Natural killer cell (primary cell): ENCODE measurements at regions not wholly inside any gene's neighbourhood (a gene's known extent, or its start where the extent isn't known, plus 50 kb on each side); places are given as distances from the start of the nearest gene placed in this dataset.

Experiments used
- ATAC-seq, 3 donors: fragments of 150-1000 bp in 2 of 3; fragments of 200-7000 bp in 1 of 3; cut with Tn5 transposase; 1 replicate in 1 of 3; 2 replicates in 2 of 3; pipeline ENCODE4 v1.10.0; 2021; ENCODE audit warnings: mild to moderate bottlenecking in 2 of 3, moderate library complexity in 2 of 3
- DNase-seq, 2 donors: peaks; one replicate each; pipeline versions ENCODE4 v3.0.0 to v3.0.0-alpha.2; 2013 to 2021; ENCODE audit warnings: mixed read lengths in 1 of 2
- H3K27ac ChIP-seq: one replicate; pipeline ENCODE4 v1.5.1; 2013; ENCODE audit warnings: mild to moderate bottlenecking, low read length
- H3K27me3 ChIP-seq: one replicate; pipeline ENCODE4 v1.6.1; 2013; ENCODE audit warnings: low read length; ENCODE audit not compliant: control insufficient read depth, insufficient read depth
- H3K36me3 ChIP-seq: one replicate; pipeline ENCODE4 v1.6.1; 2013; ENCODE audit warnings: low read length; ENCODE audit not compliant: control insufficient read depth, insufficient read depth
- H3K4me1 ChIP-seq: one replicate; pipeline ENCODE4 v1.6.1; 2013; ENCODE audit warnings: low read length; ENCODE audit not compliant: control insufficient read depth, insufficient read depth
- H3K4me3 ChIP-seq: one replicate; pipeline ENCODE4 v1.5.1; 2013; ENCODE audit warnings: low read length
- H3K9me3 ChIP-seq: one replicate; pipeline ENCODE4 v1.6.1; 2013; ENCODE audit warnings: low read length; ENCODE audit not compliant: control insufficient read depth, insufficient read depth
- H3K27ac Mint-ChIP-seq, 2 donors: one replicate each; pipeline ENCODE4 v1.8.0; 2022; ENCODE audit warnings: mild to moderate bottlenecking in 2 of 2, mixed read lengths in 2 of 2, moderate library complexity in 1 of 2
- H3K27me3 Mint-ChIP-seq, 2 donors: one replicate each; pipeline ENCODE4 v1.8.0; 2022; ENCODE audit warnings: low read depth in 2 of 2, mixed read lengths in 2 of 2
- H3K36me3 Mint-ChIP-seq: one replicate; pipeline ENCODE4 v1.8.0; 2022; ENCODE audit warnings: mixed read lengths
- H3K4me1 Mint-ChIP-seq, 2 donors: one replicate each; pipeline ENCODE4 v1.8.0; 2022; ENCODE audit warnings: mixed read lengths in 2 of 2
- H3K4me3 Mint-ChIP-seq: one replicate; pipeline ENCODE4 v1.8.0; 2022; ENCODE audit warnings: mild to moderate bottlenecking, moderate library complexity, mixed read lengths
- H3K9me3 Mint-ChIP-seq, 2 donors: one replicate each; pipeline ENCODE4 v1.8.0; 2022; ENCODE audit warnings: mixed read lengths in 2 of 2
- WGBS: methylation state at CpG from one replicate; pipeline ENCODE4 v1.1.7; 2013; ENCODE audit warnings: missing lambda C conversion rate; ENCODE audit not compliant: insufficient coverage; 5-methylcytosine and 5-hydroxymethylcytosine counted together
- intact Hi-C: fragments of 100-400 bp; cut with micrococcal nuclease; formaldehyde crosslinking; loops from one replicate; pipeline ENCODE4 v1.14.2; 2022
- TF ChIP-seq, protein P1 (sequence below): fragments of 200-600 bp; IDR thresholded peaks from one replicate; pipeline ENCODE4 v1.8.0; 2022; ENCODE audit warnings: antibody characterized with exemption

DNA sequence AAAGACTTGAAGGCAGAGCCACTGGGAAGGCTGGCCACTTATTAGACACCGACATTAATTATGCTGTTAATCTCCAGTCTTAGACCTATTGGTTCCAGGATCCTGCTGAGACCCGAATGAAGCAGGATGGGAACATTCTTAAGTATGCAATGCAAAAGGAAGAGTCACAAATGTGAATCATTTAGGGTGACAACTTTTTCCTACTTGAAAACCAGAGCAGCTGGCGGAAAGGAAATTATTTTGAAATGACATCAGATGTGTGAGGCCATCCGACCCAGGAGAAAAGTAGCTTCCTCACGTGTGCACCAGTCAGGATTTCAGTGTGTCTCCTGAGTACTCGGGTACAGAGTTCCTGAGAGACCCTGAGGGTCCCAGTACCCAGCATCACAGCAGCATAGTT, 222.9 kb upstream of the NCKAP5 start:
- Mint-ChIP-seq H3K27me3 (no peaks in the 10 kb centered on the region), H3K4me1 (no peaks in the 10 kb centered on the region), H3K27ac (no peak overlapping the region), H3K4me3 (no peak overlapping the region), H3K36me3 (no peaks in the 10 kb centered on the region), H3K9me3 (peaks cover 13 to 14% of the 10 kb centered on the region in 2 donors)
- ATAC-seq = no peak
- Histone ChIP-seq H3K4me3 (no peak overlapping the region), H3K27me3 (no peaks in the 10 kb centered on the region), H3K36me3 (no peaks in the 10 kb centered on the region), H3K4me1 (no peaks in the 10 kb centered on the region), H3K27ac (no peak overlapping the region), H3K9me3 (no peaks in the 10 kb centered on the region)
- TF ChIP-seq, protein P1, sequence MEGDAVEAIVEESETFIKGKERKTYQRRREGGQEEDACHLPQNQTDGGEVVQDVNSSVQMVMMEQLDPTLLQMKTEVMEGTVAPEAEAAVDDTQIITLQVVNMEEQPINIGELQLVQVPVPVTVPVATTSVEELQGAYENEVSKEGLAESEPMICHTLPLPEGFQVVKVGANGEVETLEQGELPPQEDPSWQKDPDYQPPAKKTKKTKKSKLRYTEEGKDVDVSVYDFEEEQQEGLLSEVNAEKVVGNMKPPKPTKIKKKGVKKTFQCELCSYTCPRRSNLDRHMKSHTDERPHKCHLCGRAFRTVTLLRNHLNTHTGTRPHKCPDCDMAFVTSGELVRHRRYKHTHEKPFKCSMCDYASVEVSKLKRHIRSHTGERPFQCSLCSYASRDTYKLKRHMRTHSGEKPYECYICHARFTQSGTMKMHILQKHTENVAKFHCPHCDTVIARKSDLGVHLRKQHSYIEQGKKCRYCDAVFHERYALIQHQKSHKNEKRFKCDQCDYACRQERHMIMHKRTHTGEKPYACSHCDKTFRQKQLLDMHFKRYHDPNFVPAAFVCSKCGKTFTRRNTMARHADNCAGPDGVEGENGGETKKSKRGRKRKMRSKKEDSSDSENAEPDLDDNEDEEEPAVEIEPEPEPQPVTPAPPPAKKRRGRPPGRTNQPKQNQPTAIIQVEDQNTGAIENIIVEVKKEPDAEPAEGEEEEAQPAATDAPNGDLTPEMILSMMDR = no peak
- 67% methylated on average over 6 of the region's 6 CpGs for WGBS
- DNase-seq = no peak
- intact Hi-C loops = no loop called here

DNA sequence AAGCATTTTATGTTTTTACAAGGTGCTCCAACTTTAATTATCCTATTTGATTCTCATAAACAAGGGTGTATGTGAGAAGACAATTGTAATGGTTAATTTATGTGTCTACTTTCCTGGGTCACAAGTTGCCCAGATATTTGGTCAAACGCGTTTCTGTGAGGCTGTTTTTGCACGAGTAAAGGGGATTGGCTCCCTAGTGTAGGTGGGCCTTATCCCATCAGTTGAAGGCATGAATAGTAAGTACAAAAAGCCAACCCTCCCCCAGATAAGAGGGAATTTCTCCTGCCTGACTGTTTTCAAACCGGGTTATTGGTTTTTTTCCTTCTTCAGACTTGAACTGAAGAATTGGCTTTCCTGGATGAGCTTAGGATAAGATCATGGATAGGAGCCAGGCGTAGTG, 224.0 kb upstream of the NCKAP5 start:
- H3K27ac ChIP-seq = no peak overlapping the region
- no peak overlapping the region for H3K4me3 Mint-ChIP-seq
- no peak for DNase-seq
- no peaks in the 10 kb centered on the region for H3K4me1 Mint-ChIP-seq
- H3K27me3 ChIP-seq = no peaks in the 10 kb centered on the region
- H3K27ac Mint-ChIP-seq = no peak overlapping the region
- WGBS = 82% methylated on average over 4 of the region's 5 CpGs
- TF ChIP-seq, protein P1 = no peak
- intact Hi-C loops = no loop called here
- H3K36me3 Mint-ChIP-seq = no peaks in the 10 kb centered on the region
- no peak overlapping the region for H3K4me3 ChIP-seq
- H3K9me3 Mint-ChIP-seq = peaks cover 14 to 16% of the 10 kb centered on the region in 2 donors
- H3K36me3 ChIP-seq = no peaks in the 10 kb centered on the region
- H3K9me3 ChIP-seq = no peaks in the 10 kb centered on the region
- H3K27me3 Mint-ChIP-seq = no peaks in the 10 kb centered on the region
- no peak for ATAC-seq
- H3K4me1 ChIP-seq = no peaks in the 10 kb centered on the region

- TF ChIP-seq, protein P1 = no peak
- no peak for DNase-seq
- Mint-ChIP-seq H3K27me3 (no peaks in the 10 kb centered on the region), H3K4me1 (no peaks in the 10 kb centered on the region), H3K4me3 (no peak overlapping the region), H3K27ac (no peak overlapping the region), H3K9me3 (peaks cover 14 to 21% of the 10 kb centered on the region in 2 donors), H3K36me3 (no peaks in the 10 kb centered on the region)
- no peaks in the 10 kb centered on the region for H3K4me1 ChIP-seq
- intact Hi-C loops = no loop called here
- H3K27ac ChIP-seq = no peak overlapping the region
- 100% methylated on average over 1 of the region's 1 CpG for WGBS
- H3K36me3 ChIP-seq = no peaks in the 10 kb centered on the region
- H3K9me3 ChIP-seq = no peaks in the 10 kb centered on the region
- H3K27me3 ChIP-seq = no peaks in the 10 kb centered on the region
- ATAC-seq = no peak
- H3K4me3 ChIP-seq = no peak overlapping the region
Observed at GRCh38 chr2:133794114-133794513, 225.9 kb upstream of the NCKAP5 start.

DNA sequence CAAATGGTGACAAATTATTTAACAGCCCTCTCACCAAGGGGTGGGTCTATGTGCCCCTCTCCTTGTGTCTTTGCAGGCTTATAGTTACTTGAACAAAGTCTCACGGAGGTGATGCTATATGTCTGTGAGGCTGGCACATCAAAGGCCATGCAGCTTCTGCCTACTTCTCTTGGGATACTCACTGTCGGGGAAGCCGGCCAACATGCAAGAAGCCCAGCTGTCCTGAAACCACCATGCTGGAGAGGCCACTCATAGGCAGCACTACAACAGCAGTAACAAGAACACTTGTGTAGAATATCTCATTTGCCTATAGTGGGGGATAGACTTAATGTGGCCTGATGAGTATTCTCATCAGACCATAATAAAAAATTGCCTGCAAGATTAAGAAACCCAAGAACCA, 233.7 kb upstream of the NCKAP5 start:
- TF ChIP-seq, protein P1 = no peak
- H3K36me3 ChIP-seq = no peaks in the 10 kb centered on the region
- Mint-ChIP-seq H3K4me3 (no peak overlapping the region), H3K27me3 (no peaks in the 10 kb centered on the region), H3K36me3 (no peaks in the 10 kb centered on the region), H3K4me1 (no peaks in the 10 kb centered on the region), H3K27ac (no peak overlapping the region), H3K9me3 (peaks cover 0 to 8% of the 10 kb centered on the region in 2 donors)
- ATAC-seq (no peak), DNase-seq (no peak)
- H3K9me3 ChIP-seq = no peaks in the 10 kb centered on the region
- H3K4me3 ChIP-seq = no peak overlapping the region
- no peaks in the 10 kb centered on the region for H3K27me3 ChIP-seq
- intact Hi-C loops = no loop called here
- no peaks in the 10 kb centered on the region for H3K4me1 ChIP-seq
- H3K27ac ChIP-seq = no peak overlapping the region
- WGBS = 85% methylated on average over 2 of the region's 3 CpGs
